SK-N-SH treated with all-trans-retinoic acid at 6 μM for 48 hours (cell line): ENCODE measurements at regions not wholly inside any gene's neighbourhood (a gene's known extent, or its start where the extent isn't known, plus 50 kb on each side); places are given as distances from the start of the nearest gene placed in this dataset.

Experiments
- ATAC-seq: fragments of 200-7000 bp; cut with Tn5 transposase; 3 replicates; pipeline ENCODE4 v1.9.1; 2020; ENCODE audit warnings: mild to moderate bottlenecking, moderate library complexity
- ARNTL ChIP-seq: fragments of 450-650 bp; formaldehyde crosslinking; IDR thresholded peaks from 2 replicates; pipeline ENCODE4 v1.5.0; 2020; ENCODE audit warnings: low read depth, mild to moderate bottlenecking, moderate library complexity, borderline replicate concordance
- BACH2 ChIP-seq: fragments of 250-450 bp; sonication (Bioruptor Pico); IDR thresholded peaks from 2 replicates; pipeline ENCODE4 v1.9.0; 2021; ENCODE audit warnings: mild to moderate bottlenecking, borderline replicate concordance
- CSDC2 ChIP-seq: fragments of 250-450 bp; sonication (Bioruptor Pico); IDR thresholded peaks from 2 replicates; pipeline ENCODE4 v1.5.0; 2020; ENCODE audit warnings: mild to moderate bottlenecking, moderate library complexity
- GLIS3 ChIP-seq: fragments of 250-450 bp; sonication (Bioruptor Pico); IDR thresholded peaks from 2 replicates; pipeline ENCODE4 v1.5.0; 2020; ENCODE audit warnings: mild to moderate bottlenecking, moderate library complexity
- ISL1 ChIP-seq: fragments of 250-450 bp; sonication (Bioruptor Pico); IDR thresholded peaks from 2 replicates; pipeline ENCODE4 v2.1.2; 2022; ENCODE audit warnings: mild to moderate bottlenecking, moderate library complexity
- OSR1 ChIP-seq: fragments of 250-450 bp; sonication (Bioruptor Pico); IDR thresholded peaks from 2 replicates; pipeline ENCODE4 v1.8.0; 2022; ENCODE audit warnings: moderate library complexity, mild to moderate bottlenecking, inconsistent platforms
- RARB ChIP-seq: fragments of 250-450 bp; sonication (Bioruptor Pico); IDR thresholded peaks from 2 replicates; pipeline ENCODE4 v1.8.0; 2021; ENCODE audit warnings: mild to moderate bottlenecking, moderate library complexity
- SNAI2 ChIP-seq: fragments of 250-450 bp; sonication (Bioruptor Pico); IDR thresholded peaks from 2 replicates; pipeline ENCODE4 v1.5.0; 2020; ENCODE audit warnings: mild to moderate bottlenecking, moderate library complexity
- TCF4 ChIP-seq: fragments of 250-450 bp; sonication (Bioruptor Pico); IDR thresholded peaks from 2 replicates; pipeline ENCODE4 v1.8.0; 2021; ENCODE audit warnings: mild to moderate bottlenecking, moderate library complexity, borderline replicate concordance
- ZC3H10 ChIP-seq: fragments of 250-450 bp; sonication (Bioruptor Pico); IDR thresholded peaks from 2 replicates; pipeline ENCODE4 v1.5.1; 2021; ENCODE audit warnings: mild to moderate bottlenecking, moderate library complexity
- ZFP30 ChIP-seq: fragments of 450-650 bp; formaldehyde crosslinking; IDR thresholded peaks from 2 replicates; pipeline ENCODE4 v1.5.0; 2022; ENCODE audit warnings: mild to moderate bottlenecking, moderate library complexity
- ZNF565 ChIP-seq: fragments of 450-650 bp; formaldehyde crosslinking; conservative IDR thresholded peaks from 2 replicates; pipeline ENCODE4 v1.5.0; 2020; ENCODE audit warnings: low read depth, mild to moderate bottlenecking, moderate library complexity
- ZNF70 ChIP-seq: fragments of 450-650 bp; formaldehyde crosslinking; IDR thresholded peaks from 2 replicates; pipeline ENCODE4 v1.5.0; 2020; ENCODE audit warnings: mild to moderate bottlenecking, moderate library complexity
- ZNF8 ChIP-seq: fragments of 450-650 bp; formaldehyde crosslinking; IDR thresholded peaks from 2 replicates; pipeline ENCODE4 v1.5.0; 2020; ENCODE audit warnings: mild to moderate bottlenecking, moderate library complexity
- TF ChIP-seq, protein P1 (sequence below): fragments of 250-450 bp; sonication (Bioruptor Pico); IDR thresholded peaks from 2 replicates; pipeline ENCODE4 v1.5.0; 2020; ENCODE audit warnings: mild to moderate bottlenecking, moderate library complexity
- TF ChIP-seq, protein P2 (sequence below): fragments of 250-450 bp; sonication (Bioruptor Pico); IDR thresholded peaks from 2 replicates; pipeline ENCODE4 v1.5.1; 2020; ENCODE audit warnings: low read depth, mild to moderate bottlenecking, moderate library complexity
- TF ChIP-seq, protein P3 (sequence below): fragments of 250-450 bp; sonication (Bioruptor Pico); IDR thresholded peaks from 2 replicates; pipeline ENCODE4 v1.8.0; 2020; ENCODE audit warnings: mild to moderate bottlenecking, moderate library complexity, borderline replicate concordance
- TF ChIP-seq, protein P4 (sequence below): fragments of 250-450 bp; sonication (Bioruptor Pico); IDR thresholded peaks from 2 replicates; pipeline ENCODE4 v1.8.0; 2021; ENCODE audit warnings: low read depth, mild to moderate bottlenecking, moderate library complexity, borderline replicate concordance

DNA sequence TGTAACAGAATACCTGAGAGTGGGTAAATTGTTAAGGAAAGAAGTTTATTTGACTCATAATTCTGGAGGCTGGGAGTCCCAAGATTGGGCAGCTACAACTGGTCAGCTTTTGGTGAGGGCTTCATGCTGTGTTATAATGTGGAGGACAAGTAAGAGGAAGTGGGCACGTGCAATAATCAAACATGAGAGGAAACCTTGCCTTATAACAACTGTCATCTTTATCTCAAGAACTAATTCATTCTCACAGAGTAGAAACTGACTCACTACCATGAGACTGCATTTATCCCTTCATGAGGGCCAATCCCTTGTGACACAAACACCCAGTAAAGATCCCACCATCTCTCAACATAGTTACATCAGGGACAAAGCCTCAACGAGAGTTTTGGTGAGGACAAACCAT is 318.1 kb upstream of the NT5C1B start (continued):
- TF ChIP-seq, protein P1, sequence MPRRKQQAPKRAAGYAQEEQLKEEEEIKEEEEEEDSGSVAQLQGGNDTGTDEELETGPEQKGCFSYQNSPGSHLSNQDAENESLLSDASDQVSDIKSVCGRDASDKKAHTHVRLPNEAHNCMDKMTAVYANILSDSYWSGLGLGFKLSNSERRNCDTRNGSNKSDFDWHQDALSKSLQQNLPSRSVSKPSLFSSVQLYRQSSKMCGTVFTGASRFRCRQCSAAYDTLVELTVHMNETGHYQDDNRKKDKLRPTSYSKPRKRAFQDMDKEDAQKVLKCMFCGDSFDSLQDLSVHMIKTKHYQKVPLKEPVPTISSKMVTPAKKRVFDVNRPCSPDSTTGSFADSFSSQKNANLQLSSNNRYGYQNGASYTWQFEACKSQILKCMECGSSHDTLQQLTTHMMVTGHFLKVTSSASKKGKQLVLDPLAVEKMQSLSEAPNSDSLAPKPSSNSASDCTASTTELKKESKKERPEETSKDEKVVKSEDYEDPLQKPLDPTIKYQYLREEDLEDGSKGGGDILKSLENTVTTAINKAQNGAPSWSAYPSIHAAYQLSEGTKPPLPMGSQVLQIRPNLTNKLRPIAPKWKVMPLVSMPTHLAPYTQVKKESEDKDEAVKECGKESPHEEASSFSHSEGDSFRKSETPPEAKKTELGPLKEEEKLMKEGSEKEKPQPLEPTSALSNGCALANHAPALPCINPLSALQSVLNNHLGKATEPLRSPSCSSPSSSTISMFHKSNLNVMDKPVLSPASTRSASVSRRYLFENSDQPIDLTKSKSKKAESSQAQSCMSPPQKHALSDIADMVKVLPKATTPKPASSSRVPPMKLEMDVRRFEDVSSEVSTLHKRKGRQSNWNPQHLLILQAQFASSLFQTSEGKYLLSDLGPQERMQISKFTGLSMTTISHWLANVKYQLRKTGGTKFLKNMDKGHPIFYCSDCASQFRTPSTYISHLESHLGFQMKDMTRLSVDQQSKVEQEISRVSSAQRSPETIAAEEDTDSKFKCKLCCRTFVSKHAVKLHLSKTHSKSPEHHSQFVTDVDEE (CRISPR knock-in tag): no peak
- no peak for TF ChIP-seq BACH2 (CRISPR knock-in tag)
- no peak for TF ChIP-seq CSDC2 (CRISPR knock-in tag)
- no peak for TF ChIP-seq TCF4 (CRISPR knock-in tag)
- TF ChIP-seq ZNF70 (CRISPR knock-in tag): no peak
- TF ChIP-seq, protein P2, sequence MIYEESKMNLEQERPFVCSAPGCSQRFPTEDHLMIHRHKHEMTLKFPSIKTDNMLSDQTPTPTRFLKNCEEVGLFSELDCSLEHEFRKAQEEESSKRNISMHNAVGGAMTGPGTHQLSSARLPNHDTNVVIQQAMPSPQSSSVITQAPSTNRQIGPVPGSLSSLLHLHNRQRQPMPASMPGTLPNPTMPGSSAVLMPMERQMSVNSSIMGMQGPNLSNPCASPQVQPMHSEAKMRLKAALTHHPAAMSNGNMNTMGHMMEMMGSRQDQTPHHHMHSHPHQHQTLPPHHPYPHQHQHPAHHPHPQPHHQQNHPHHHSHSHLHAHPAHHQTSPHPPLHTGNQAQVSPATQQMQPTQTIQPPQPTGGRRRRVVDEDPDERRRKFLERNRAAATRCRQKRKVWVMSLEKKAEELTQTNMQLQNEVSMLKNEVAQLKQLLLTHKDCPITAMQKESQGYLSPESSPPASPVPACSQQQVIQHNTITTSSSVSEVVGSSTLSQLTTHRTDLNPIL (CRISPR knock-in tag): no peak

DNA sequence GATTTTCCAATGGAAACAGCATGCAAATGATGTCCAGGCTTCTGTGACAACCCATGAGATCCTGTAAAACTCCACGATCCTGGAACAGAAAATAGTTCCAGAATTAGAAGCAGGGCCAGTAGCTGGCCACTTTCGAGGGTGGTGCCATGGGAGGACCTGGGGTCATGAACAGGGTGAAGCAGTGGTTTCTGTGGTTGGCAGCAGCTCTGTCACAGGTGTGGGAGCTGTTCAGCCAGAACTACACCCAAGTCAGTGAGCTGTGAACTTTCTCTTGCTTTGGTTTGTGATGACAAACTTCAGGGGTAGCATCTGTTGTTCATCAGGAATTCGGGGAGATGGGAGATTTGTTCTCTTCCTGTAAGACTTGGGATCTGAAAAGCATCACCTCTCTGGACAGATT is 314.4 kb upstream of the NT5C1B start:
- TF ChIP-seq ZNF565 (CRISPR knock-in tag) (no peak), BACH2 (CRISPR knock-in tag) (no peak), CSDC2 (CRISPR knock-in tag) (no peak), ZFP30 (CRISPR knock-in tag) (no peak), ZC3H10 (no peak), ZNF70 (CRISPR knock-in tag) (no peak), OSR1 (CRISPR knock-in tag) (no peak), RARB (no peak), ARNTL (CRISPR knock-in tag) (no peak), ISL1 (CRISPR knock-in tag) (no peak)
- TF ChIP-seq, protein P2 (CRISPR knock-in tag): no peak
- TF ChIP-seq, protein P3, sequence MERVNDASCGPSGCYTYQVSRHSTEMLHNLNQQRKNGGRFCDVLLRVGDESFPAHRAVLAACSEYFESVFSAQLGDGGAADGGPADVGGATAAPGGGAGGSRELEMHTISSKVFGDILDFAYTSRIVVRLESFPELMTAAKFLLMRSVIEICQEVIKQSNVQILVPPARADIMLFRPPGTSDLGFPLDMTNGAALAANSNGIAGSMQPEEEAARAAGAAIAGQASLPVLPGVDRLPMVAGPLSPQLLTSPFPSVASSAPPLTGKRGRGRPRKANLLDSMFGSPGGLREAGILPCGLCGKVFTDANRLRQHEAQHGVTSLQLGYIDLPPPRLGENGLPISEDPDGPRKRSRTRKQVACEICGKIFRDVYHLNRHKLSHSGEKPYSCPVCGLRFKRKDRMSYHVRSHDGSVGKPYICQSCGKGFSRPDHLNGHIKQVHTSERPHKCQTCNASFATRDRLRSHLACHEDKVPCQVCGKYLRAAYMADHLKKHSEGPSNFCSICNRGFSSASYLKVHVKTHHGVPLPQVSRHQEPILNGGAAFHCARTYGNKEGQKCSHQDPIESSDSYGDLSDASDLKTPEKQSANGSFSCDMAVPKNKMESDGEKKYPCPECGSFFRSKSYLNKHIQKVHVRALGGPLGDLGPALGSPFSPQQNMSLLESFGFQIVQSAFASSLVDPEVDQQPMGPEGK (CRISPR knock-in tag): no peak
- TF ChIP-seq, all 23 proteins: peak for 0
- ATAC-seq: no peak

DNA sequence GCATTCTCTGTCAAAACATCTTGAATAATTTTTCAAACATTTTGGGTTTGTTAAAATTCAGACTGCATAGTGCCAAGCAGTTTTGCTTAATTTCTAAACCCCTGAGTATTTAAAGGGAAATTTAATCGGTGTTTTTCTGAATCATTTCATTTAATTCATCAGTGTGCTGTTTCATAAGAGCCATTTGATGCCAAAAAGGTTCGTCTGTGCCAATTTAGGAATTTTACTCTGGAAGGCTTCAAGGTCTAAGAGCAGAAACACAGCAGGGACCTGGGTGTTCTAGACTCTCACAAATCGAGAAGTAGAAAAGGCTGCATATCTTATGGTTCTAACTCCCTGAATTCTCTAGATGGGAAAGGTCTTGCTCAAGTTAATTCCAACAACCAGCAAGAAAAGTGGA is 311.9 kb upstream of the NT5C1B start:
- no peak for TF ChIP-seq BACH2 (CRISPR knock-in tag)
- TF ChIP-seq SNAI2 (CRISPR knock-in tag): no peak
- no peak for TF ChIP-seq ZFP30 (CRISPR knock-in tag)
- TF ChIP-seq GLIS3 (CRISPR knock-in tag): no peak
- no peak for ATAC-seq

DNA sequence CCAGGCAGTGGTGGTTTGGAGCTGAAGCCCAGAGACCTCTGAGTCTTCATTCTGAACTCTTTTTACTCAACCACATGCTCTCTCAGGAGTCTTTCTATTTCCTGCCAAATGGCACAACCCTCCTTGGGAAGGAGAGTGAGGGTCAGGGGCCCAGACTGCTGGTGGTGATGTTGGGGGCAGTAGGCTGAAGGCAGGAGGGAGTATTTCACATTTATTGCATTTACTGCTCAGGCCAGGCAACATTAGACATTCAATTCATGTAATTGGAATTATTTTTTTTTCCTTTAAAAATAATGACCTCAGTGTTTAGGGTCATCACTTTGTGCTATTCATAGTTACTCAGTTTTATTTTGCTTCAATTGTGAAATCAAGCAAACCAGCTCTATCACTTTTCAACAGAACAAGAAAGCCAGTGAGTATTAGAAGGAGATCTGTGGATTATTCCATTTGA is 311.3 kb upstream of the NT5C1B start:
- ATAC-seq: no peak
- TF ChIP-seq ZC3H10 (no peak), ZNF8 (no peak), ZFP30 (CRISPR knock-in tag) (no peak), ISL1 (CRISPR knock-in tag) (no peak), ZNF70 (CRISPR knock-in tag) (no peak), ZNF565 (CRISPR knock-in tag) (no peak), RARB (no peak), ARNTL (CRISPR knock-in tag) (no peak)
- TF ChIP-seq, protein P4, sequence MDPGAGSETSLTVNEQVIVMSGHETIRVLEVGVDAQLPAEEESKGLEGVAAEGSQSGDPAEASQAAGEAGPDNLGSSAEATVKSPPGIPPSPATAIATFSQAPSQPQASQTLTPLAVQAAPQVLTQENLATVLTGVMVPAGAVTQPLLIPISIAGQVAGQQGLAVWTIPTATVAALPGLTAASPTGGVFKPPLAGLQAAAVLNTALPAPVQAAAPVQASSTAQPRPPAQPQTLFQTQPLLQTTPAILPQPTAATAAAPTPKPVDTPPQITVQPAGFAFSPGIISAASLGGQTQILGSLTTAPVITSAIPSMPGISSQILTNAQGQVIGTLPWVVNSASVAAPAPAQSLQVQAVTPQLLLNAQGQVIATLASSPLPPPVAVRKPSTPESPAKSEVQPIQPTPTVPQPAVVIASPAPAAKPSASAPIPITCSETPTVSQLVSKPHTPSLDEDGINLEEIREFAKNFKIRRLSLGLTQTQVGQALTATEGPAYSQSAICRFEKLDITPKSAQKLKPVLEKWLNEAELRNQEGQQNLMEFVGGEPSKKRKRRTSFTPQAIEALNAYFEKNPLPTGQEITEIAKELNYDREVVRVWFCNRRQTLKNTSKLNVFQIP (CRISPR knock-in tag): no peak
- TF ChIP-seq, protein P1 (CRISPR knock-in tag): no peak
